ENCODE measurements at regions not wholly inside any gene's neighbourhood (a gene's known extent, or its start where the extent isn't known, plus 50 kb on each side); places are given as distances from the start of the nearest gene placed in this dataset.
A peak's percentile ranks its signal among the peaks of the same experiment; 100 is the strongest.
"Not testable (repeated sequence)": the region's sequence is repeated elsewhere in the genome, so short reads cannot be mapped to it uniquely, and the experiment has no call there.

DNA sequence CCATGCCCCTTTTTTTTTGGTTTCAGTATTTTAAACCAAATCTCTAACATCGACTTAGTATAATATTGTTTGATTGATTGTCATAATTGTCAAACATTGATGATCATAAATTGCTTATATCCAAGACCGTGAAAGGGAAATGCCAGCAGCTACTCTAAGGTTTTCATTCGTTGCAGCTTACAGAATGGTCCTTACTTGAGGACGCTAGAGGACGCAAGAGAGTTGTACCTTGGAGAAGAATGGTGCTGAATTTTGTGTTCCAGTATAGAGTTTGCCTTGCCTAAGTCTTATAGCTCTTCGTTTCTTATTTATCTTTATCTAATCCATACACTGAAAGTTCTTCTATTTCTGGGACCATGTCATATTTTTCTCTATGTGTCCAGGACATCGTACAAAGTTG is 675.6 kb upstream of the DEFB115 start:
- TF ChIP-seq, protein P1, sequence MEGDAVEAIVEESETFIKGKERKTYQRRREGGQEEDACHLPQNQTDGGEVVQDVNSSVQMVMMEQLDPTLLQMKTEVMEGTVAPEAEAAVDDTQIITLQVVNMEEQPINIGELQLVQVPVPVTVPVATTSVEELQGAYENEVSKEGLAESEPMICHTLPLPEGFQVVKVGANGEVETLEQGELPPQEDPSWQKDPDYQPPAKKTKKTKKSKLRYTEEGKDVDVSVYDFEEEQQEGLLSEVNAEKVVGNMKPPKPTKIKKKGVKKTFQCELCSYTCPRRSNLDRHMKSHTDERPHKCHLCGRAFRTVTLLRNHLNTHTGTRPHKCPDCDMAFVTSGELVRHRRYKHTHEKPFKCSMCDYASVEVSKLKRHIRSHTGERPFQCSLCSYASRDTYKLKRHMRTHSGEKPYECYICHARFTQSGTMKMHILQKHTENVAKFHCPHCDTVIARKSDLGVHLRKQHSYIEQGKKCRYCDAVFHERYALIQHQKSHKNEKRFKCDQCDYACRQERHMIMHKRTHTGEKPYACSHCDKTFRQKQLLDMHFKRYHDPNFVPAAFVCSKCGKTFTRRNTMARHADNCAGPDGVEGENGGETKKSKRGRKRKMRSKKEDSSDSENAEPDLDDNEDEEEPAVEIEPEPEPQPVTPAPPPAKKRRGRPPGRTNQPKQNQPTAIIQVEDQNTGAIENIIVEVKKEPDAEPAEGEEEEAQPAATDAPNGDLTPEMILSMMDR (IDR thresholded peaks at IDR 0.05), result peak; percentile 25; the same call in 1 of the 2 replicates
- not testable (repeated sequence) for H3K27ac Mint-ChIP-seq; H3K27me3 Mint-ChIP-seq (ENCODE audit: insufficient read depth)

GRCh38 chr20:30584403-30584802 is 673.1 kb upstream of the DEFB115 start:
- H3K27ac Mint-ChIP-seq; H3K9me3 Mint-ChIP-seq; DNase-seq; H3K27me3 Mint-ChIP-seq (ENCODE audit: insufficient read depth); H3K36me3 Mint-ChIP-seq (ENCODE audit: low read depth); H3K4me1 Mint-ChIP-seq (ENCODE audit: low read depth); H3K4me3 Mint-ChIP-seq: not testable (repeated sequence)

More for the DNA sequence above, 675.6 kb upstream of the DEFB115 start:
- DNase-seq; H3K9me3 Mint-ChIP-seq; H3K36me3 Mint-ChIP-seq (ENCODE audit: low read depth); H3K4me3 Mint-ChIP-seq: not testable (repeated sequence)
- H3K4me1 Mint-ChIP-seq (ENCODE audit: low read depth), result peaks cover 14% of the 10 kb centered on the region

DNA sequence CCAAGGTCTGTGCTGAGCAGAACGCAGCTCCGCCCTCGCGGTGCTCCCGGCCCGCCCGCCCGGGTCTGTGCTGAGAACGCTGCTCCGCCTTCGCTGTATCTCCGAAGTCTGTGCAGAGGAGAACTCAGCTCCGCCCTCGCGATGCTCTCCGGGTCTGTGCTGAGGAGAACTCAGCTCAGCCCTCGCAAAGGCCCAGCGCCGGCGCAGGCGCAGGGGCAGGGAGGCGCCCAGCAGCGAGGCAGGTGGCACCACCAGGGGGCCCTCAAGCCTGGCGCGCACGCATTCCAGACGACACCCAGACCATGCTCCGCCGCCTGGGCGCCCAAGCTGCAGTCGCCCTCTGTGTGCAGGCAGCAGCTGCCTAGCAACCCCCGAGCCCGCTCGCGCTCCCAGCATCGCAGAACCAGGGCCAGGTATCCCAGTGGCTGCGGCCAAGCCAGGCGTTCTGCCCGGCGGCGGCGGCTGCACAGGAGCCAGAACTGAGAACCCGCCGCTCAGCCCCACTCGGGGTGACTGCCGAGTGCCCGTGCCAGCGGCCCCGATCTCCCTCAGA is 672.1 kb upstream of the DEFB115 start:
- not testable (repeated sequence) for H3K4me3 Mint-ChIP-seq; H3K27ac Mint-ChIP-seq; DNase-seq; H3K36me3 Mint-ChIP-seq (ENCODE audit: low read depth); H3K9me3 Mint-ChIP-seq; H3K4me1 Mint-ChIP-seq (ENCODE audit: low read depth); H3K27me3 Mint-ChIP-seq (ENCODE audit: insufficient read depth)

DNA sequence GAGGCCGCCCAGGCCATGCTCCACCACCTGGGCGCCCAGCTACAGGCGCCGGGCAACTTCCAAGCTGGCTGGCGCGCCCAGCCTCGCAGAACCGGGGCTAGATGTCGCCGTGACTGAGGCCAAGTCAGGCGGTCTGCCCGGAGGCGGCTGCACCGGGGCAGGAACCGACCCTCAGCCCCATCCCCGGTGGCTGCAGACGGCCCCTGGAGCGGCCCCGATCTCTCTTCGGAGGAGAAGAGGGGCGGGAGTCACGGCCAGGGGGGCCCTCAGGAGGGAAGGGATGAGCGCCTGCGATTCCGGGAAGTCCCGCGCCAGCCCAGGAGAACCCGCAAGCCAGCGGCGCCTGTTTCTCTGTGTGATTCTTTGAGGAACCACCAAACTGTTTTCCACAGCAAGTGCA is 671.3 kb upstream of the DEFB115 start:
- not testable (repeated sequence) for H3K4me3 Mint-ChIP-seq; H3K9me3 Mint-ChIP-seq; H3K36me3 Mint-ChIP-seq (ENCODE audit: low read depth); H3K27me3 Mint-ChIP-seq (ENCODE audit: insufficient read depth); H3K4me1 Mint-ChIP-seq (ENCODE audit: low read depth); DNase-seq; H3K27ac Mint-ChIP-seq

GRCh38 chr20:30593572-30593971 is 663.9 kb upstream of the DEFB115 start:
- Mint-ChIP-seq H3K4me1 (ENCODE audit: low read depth) (no peaks in the 10 kb centered on the region), H3K27me3 (ENCODE audit: insufficient read depth) (no peaks in the 10 kb centered on the region), H3K27ac (no peak overlapping the region), H3K9me3 (peaks cover 13% of the 10 kb centered on the region), H3K4me3 (no peak overlapping the region), H3K36me3 (ENCODE audit: low read depth) (no peaks in the 10 kb centered on the region)
- TF ChIP-seq, protein P1 (IDR thresholded peaks at IDR 0.05), result no peak
- no peak for DNase-seq

- no peak for DNase-seq
- Mint-ChIP-seq H3K4me3 (no peak overlapping the region), H3K27ac (no peak overlapping the region), H3K9me3 (peaks cover 13% of the 10 kb centered on the region), H3K36me3 (ENCODE audit: low read depth) (no peaks in the 10 kb centered on the region), H3K4me1 (ENCODE audit: low read depth) (no peaks in the 10 kb centered on the region), H3K27me3 (ENCODE audit: insufficient read depth) (no peaks in the 10 kb centered on the region)
- TF ChIP-seq, protein P1 (IDR thresholded peaks at IDR 0.05), result no peak
Measured at GRCh38 chr20:30594112-30594511, 663.4 kb upstream of the DEFB115 start.

DNA sequence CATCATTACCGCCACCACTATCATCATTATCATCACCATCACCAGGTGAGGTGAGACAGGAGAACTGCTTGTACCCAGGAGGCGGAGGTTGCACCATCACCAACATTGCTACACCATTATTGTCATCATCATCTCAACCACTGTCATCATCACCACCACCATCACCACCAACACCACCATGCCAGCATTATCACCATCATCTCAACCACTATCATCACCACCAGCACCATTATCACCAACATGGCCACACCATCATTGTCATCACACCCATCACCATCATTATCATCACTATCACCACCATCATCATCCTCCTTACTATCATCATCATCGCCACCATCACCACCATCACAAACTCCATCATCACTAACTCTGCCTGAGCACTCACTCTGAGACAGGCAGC is 661.8 kb upstream of the DEFB115 start:
- no peak for DNase-seq
- Mint-ChIP-seq H3K27ac (no peak overlapping the region), H3K4me1 (ENCODE audit: low read depth) (no peaks in the 10 kb centered on the region), H3K36me3 (ENCODE audit: low read depth) (no peaks in the 10 kb centered on the region), H3K9me3 (peaks cover 13% of the 10 kb centered on the region), H3K4me3 (no peak overlapping the region), H3K27me3 (ENCODE audit: insufficient read depth) (no peaks in the 10 kb centered on the region)
- TF ChIP-seq, protein P1 (IDR thresholded peaks at IDR 0.05), result no peak

GRCh38 chr20:30597429-30597828 is 660.0 kb upstream of the DEFB115 start:
- H3K27me3 Mint-ChIP-seq (ENCODE audit: insufficient read depth); H3K4me1 Mint-ChIP-seq (ENCODE audit: low read depth); H3K4me3 Mint-ChIP-seq; DNase-seq; H3K27ac Mint-ChIP-seq; H3K36me3 Mint-ChIP-seq (ENCODE audit: low read depth): not testable (repeated sequence)
- peaks cover 14% of the 10 kb centered on the region for H3K9me3 Mint-ChIP-seq

Measured in HFFc6 (cell line).